Thymus (tissue), 11 donors: ENCODE measurements at regions not wholly inside any gene's neighbourhood (a gene's known extent, or its start where the extent isn't known, plus 50 kb on each side); places are given as distances from the start of the nearest gene placed in this dataset.

Experiments
- DNase-seq, 9 donors: peaks; one replicate each; pipeline ENCODE4 v3.0.0-alpha.2; 2013; ENCODE audit warnings: low spot score in 9 of 9, low read depth in 6 of 9, missing footprints in 1 of 9
- H3K27ac ChIP-seq, 2 donors: one replicate each; pipeline ENCODE4 v1.5.1; 2013; ENCODE audit warnings: control low read depth in 1 of 2, low read depth in 1 of 2, low read length in 1 of 2, mild to moderate bottlenecking in 1 of 2, moderate library complexity in 1 of 2
- H3K27me3 ChIP-seq, 2 donors: one replicate each; pipeline ENCODE4 v1.5.1; 2013; ENCODE audit warnings: low read length in 1 of 2; ENCODE audit not compliant: control insufficient read depth in 2 of 2, insufficient read depth in 1 of 2
- H3K36me3 ChIP-seq, 2 donors: one replicate each; pipeline ENCODE4 v1.5.1; 2013; ENCODE audit warnings: low read length in 1 of 2, mild to moderate bottlenecking in 1 of 2, moderate library complexity in 1 of 2; ENCODE audit not compliant: control insufficient read depth in 2 of 2, insufficient read depth in 2 of 2
- H3K4me1 ChIP-seq, 2 donors: one replicate each; pipeline ENCODE4 v1.5.1; 2013; ENCODE audit warnings: low read length in 2 of 2; ENCODE audit not compliant: control insufficient read depth in 2 of 2, insufficient read depth in 2 of 2
- H3K4me3 ChIP-seq, 2 donors: one replicate each; pipeline ENCODE4 v1.5.1; 2013; ENCODE audit warnings: low read length in 2 of 2, control low read depth in 1 of 2, mild to moderate bottlenecking in 1 of 2
- H3K9me3 ChIP-seq, 2 donors: one replicate each; pipeline ENCODE4 v1.5.1; 2013; ENCODE audit warnings: low read length in 1 of 2, mild to moderate bottlenecking in 1 of 2; ENCODE audit not compliant: control insufficient read depth in 2 of 2, insufficient read depth in 1 of 2
- WGBS: extraction: QIAGEN DNeasy Blood & Tissue Kit; methylation state at CpG from one replicate; pipeline ENCODE4 v1.1.7; 2013; 5-methylcytosine and 5-hydroxymethylcytosine counted together
- donor health status: healthy.

- H3K4me3 ChIP-seq = no peak overlapping the region
- no peak for DNase-seq
- no peaks in the 10 kb centered on the region for H3K9me3 ChIP-seq
- no peak overlapping the region for H3K27ac ChIP-seq
- H3K36me3 ChIP-seq = no peaks in the 10 kb centered on the region
- no peaks in the 10 kb centered on the region for H3K4me1 ChIP-seq
- H3K27me3 ChIP-seq = no peaks in the 10 kb centered on the region
- WGBS = 90% methylated on average over 2 of the region's 2 CpGs
Observed at GRCh38 chr13:28587174-28587540, 71.8 kb upstream of the POMP start.

- Histone ChIP-seq H3K9me3 (no peaks in the 10 kb centered on the region), H3K4me3 (no peak overlapping the region), H3K27me3 (no peaks in the 10 kb centered on the region), H3K27ac (no peak overlapping the region), H3K36me3 (no peaks in the 10 kb centered on the region), H3K4me1 (no peaks in the 10 kb centered on the region)
- DNase-seq = no peak
- 94% methylated on average over 6 of the region's 6 CpGs for WGBS
Observed at GRCh38 chr13:28586439-28587173, 72.3 kb upstream of the POMP start.

GRCh38 chr13:28585561-28585960, 73.4 kb upstream of the POMP start:
- H3K4me3 ChIP-seq = no peak overlapping the region
- no peaks in the 10 kb centered on the region for H3K4me1 ChIP-seq
- H3K27me3 ChIP-seq = no peaks in the 10 kb centered on the region
- DNase-seq = no peak
- H3K9me3 ChIP-seq = no peaks in the 10 kb centered on the region
- WGBS = 84% methylated on average over 1 of the region's 1 CpG
- H3K36me3 ChIP-seq = no peaks in the 10 kb centered on the region
- H3K27ac ChIP-seq = no peak overlapping the region

GRCh38 chr13:28584873-28585381, 74.0 kb upstream of the POMP start:
- Histone ChIP-seq H3K27me3 (no peaks in the 10 kb centered on the region), H3K4me3 (no peak overlapping the region), H3K27ac (no peak overlapping the region), H3K9me3 (no peaks in the 10 kb centered on the region), H3K36me3 (no peaks in the 10 kb centered on the region), H3K4me1 (no peaks in the 10 kb centered on the region)
- no peak for DNase-seq
- WGBS = 96% methylated on average over 4 of the region's 4 CpGs

- no peak for DNase-seq
- H3K27me3 ChIP-seq = no peaks in the 10 kb centered on the region
- WGBS = 89% methylated on average over 19 of the region's 19 CpGs
- no peak overlapping the region for H3K4me3 ChIP-seq
- H3K9me3 ChIP-seq = no peaks in the 10 kb centered on the region
- H3K4me1 ChIP-seq = no peaks in the 10 kb centered on the region
- no peaks in the 10 kb centered on the region for H3K36me3 ChIP-seq
- H3K27ac ChIP-seq = no peak overlapping the region
Observed at GRCh38 chr13:28583651-28584091, 75.3 kb upstream of the POMP start.

GRCh38 chr13:28582892-28583240, 76.1 kb upstream of the POMP start:
- no peaks in the 10 kb centered on the region for H3K36me3 ChIP-seq
- no peaks in the 10 kb centered on the region for H3K27me3 ChIP-seq
- H3K9me3 ChIP-seq = no peaks in the 10 kb centered on the region
- H3K4me1 ChIP-seq = no peaks in the 10 kb centered on the region
- DNase-seq = no peak
- 30% methylated on average over 8 of the region's 8 CpGs for WGBS
- H3K4me3 ChIP-seq = no peak overlapping the region
- no peak overlapping the region for H3K27ac ChIP-seq

GRCh38 chr13:28582225-28582891, 76.6 kb upstream of the POMP start:
- H3K27me3 ChIP-seq = no peaks in the 10 kb centered on the region
- H3K27ac ChIP-seq = no peak overlapping the region
- no peaks in the 10 kb centered on the region for H3K4me1 ChIP-seq
- H3K9me3 ChIP-seq = no peaks in the 10 kb centered on the region
- peak in 1 of 9 donors; percentile 19 for DNase-seq
- no peak overlapping the region for H3K4me3 ChIP-seq
- 86% methylated on average over 9 of the region's 9 CpGs for WGBS
- H3K36me3 ChIP-seq = no peaks in the 10 kb centered on the region

- no peaks in the 10 kb centered on the region for H3K36me3 ChIP-seq
- 95% methylated on average over 2 of the region's 2 CpGs for WGBS
- no peak overlapping the region for H3K4me3 ChIP-seq
- no peak overlapping the region for H3K27ac ChIP-seq
- no peaks in the 10 kb centered on the region for H3K27me3 ChIP-seq
- H3K4me1 ChIP-seq = no peaks in the 10 kb centered on the region
- no peak for DNase-seq
- no peaks in the 10 kb centered on the region for H3K9me3 ChIP-seq
Observed at GRCh38 chr13:28581451-28581850, 77.5 kb upstream of the POMP start.

GRCh38 chr13:28579736-28580135, 79.2 kb upstream of the POMP start:
- Histone ChIP-seq H3K9me3 (no peaks in the 10 kb centered on the region), H3K27ac (no peak overlapping the region), H3K36me3 (no peaks in the 10 kb centered on the region), H3K4me3 (no peak overlapping the region), H3K27me3 (no peaks in the 10 kb centered on the region), H3K4me1 (peaks cover 0 to 2% of the 10 kb centered on the region in 2 donors)
- WGBS = 95% methylated on average over 5 of the region's 5 CpGs
- no peak for DNase-seq
